ENCODE measurements at regions not wholly inside any gene's neighbourhood (a gene's known extent, or its start where the extent isn't known, plus 50 kb on each side); places are given as distances from the start of the nearest gene placed in this dataset.

DNA sequence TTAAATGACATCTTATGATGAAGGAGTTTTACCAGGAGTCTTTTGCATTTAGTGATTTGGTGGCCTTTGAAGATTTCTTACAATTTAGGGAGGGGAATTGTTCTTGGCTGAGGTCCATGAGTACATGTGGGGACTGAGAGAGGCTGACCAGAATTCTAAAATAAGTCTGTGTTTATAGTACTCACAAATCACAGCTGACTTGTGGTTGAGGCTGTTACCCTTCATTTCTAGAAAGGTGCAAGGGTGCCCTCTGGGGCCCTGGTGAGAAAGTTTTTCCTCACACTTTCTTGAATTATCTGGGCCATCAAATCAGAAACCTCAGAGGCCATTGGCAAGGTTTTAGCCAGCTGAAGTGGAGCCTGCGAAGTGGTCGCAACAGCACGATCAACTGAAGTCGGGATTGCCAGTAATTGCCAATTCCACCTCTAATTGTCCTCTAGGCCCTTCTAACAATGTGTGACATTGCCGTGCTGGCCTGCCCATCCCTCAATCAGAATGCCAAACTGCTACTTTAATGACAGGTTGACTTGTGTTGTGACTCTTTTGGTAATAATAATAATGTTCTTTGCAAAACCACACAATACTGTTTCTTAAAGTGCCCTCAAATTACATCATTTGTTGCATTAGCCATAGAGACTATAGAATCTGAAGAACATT is 221.6 kb downstream of the OGFRL1 start:
- Mint-ChIP-seq H3K27ac (peak overlapping the region; percentile 35 to 86 (median 62)), H3K36me3 (ENCODE audit: low read depth) (no peaks in the 10 kb centered on the region), H3K27me3 (ENCODE audit: low read depth) (no peaks in the 10 kb centered on the region), H3K4me1 (peaks cover 42% of the 10 kb centered on the region), H3K9me3 (no peaks in the 10 kb centered on the region), H3K4me3 (no peak overlapping the region)
- TF ChIP-seq, protein P1, sequence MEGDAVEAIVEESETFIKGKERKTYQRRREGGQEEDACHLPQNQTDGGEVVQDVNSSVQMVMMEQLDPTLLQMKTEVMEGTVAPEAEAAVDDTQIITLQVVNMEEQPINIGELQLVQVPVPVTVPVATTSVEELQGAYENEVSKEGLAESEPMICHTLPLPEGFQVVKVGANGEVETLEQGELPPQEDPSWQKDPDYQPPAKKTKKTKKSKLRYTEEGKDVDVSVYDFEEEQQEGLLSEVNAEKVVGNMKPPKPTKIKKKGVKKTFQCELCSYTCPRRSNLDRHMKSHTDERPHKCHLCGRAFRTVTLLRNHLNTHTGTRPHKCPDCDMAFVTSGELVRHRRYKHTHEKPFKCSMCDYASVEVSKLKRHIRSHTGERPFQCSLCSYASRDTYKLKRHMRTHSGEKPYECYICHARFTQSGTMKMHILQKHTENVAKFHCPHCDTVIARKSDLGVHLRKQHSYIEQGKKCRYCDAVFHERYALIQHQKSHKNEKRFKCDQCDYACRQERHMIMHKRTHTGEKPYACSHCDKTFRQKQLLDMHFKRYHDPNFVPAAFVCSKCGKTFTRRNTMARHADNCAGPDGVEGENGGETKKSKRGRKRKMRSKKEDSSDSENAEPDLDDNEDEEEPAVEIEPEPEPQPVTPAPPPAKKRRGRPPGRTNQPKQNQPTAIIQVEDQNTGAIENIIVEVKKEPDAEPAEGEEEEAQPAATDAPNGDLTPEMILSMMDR (IDR thresholded peaks at IDR 0.05; ENCODE audit: unreplicated experiment in 3 of 3), result peak; percentile 54 to 62 (median 60)

DNA sequence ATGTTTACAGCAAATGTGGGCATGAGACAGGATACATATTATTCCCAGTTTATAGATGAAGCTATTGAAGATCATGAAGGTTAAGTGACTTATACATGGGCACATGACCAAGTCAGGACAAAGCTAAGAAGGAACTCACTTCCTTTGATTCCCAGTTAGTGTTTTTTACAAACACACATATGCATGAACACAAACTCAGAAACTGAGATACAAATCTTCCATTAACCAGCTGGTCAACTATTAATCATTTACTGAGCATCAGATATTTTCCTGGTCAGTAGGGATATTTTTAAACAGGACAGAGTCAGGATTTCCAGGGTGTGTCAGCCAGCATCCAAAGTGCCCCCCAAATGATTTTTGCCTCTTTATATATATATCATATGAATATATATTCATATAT is 222.2 kb downstream of the OGFRL1 start:
- Mint-ChIP-seq H3K36me3 (ENCODE audit: low read depth) (no peaks in the 10 kb centered on the region), H3K27me3 (ENCODE audit: low read depth) (no peaks in the 10 kb centered on the region), H3K27ac (peak overlapping the region; percentile 35 to 86 (median 62)), H3K4me1 (peaks cover 42% of the 10 kb centered on the region), H3K9me3 (no peaks in the 10 kb centered on the region), H3K4me3 (no peak overlapping the region)
- TF ChIP-seq, protein P1 (IDR thresholded peaks at IDR 0.05; ENCODE audit: unreplicated experiment in 3 of 3), result no peak

DNA sequence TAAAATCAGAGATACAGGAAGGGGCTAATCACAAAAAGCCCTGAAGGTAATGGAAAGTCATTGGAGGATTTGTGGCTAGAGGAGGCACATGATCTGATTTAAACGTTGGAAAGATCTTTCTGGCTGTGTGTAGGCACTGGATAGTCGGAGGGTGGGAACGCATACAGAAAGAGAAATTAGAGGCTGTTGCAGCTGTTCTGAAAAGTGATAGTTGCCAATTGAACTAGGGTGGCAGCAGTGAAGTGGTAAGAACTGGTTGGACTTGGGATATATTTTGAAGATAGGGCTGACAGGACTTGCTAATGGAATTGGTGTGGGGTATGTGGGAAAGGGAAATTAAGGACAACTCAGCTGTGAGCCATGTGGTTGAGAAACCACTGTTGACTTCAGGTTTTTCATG is 223.6 kb downstream of the OGFRL1 start:
- H3K4me3 Mint-ChIP-seq, result peak overlapping the region in 1 of 3 experiments; percentile 32
- no peaks in the 10 kb centered on the region for H3K36me3 Mint-ChIP-seq (ENCODE audit: low read depth)
- no peaks in the 10 kb centered on the region for H3K27me3 Mint-ChIP-seq (ENCODE audit: low read depth)
- TF ChIP-seq, protein P1 (IDR thresholded peaks at IDR 0.05; ENCODE audit: unreplicated experiment in 3 of 3), result no peak
- H3K27ac Mint-ChIP-seq, result peak overlapping the region; percentile 16 to 79 (median 38)
- H3K4me1 Mint-ChIP-seq, result peaks cover 42% of the 10 kb centered on the region
- H3K9me3 Mint-ChIP-seq, result no peaks in the 10 kb centered on the region

DNA sequence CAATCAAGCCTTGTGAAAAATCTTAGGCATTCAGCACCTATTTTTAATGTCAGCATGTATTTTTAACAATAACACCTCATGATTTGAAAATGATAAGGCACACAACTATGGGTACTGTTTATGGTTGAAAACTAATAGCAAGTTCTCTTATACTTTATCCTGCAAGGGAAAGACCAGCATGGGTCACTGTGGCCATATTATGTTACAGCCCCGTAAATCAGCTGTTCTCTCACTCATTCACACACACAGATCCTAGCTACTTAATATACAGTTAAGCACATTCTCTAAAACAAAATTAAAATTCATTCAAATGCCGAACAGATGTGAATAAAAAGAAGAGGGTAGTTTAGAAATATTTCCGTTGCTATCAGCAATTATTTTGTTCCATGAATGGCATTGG is 224.4 kb downstream of the OGFRL1 start:
- Mint-ChIP-seq H3K36me3 (ENCODE audit: low read depth) (no peaks in the 10 kb centered on the region), H3K27me3 (ENCODE audit: low read depth) (no peaks in the 10 kb centered on the region), H3K9me3 (no peaks in the 10 kb centered on the region), H3K4me3 (no peak overlapping the region), H3K4me1 (peaks cover 42% of the 10 kb centered on the region), H3K27ac (peak overlapping the region; percentile 9 to 79 (median 16))
- TF ChIP-seq, protein P1 (IDR thresholded peaks at IDR 0.05; ENCODE audit: unreplicated experiment in 3 of 3), result no peak

DNA sequence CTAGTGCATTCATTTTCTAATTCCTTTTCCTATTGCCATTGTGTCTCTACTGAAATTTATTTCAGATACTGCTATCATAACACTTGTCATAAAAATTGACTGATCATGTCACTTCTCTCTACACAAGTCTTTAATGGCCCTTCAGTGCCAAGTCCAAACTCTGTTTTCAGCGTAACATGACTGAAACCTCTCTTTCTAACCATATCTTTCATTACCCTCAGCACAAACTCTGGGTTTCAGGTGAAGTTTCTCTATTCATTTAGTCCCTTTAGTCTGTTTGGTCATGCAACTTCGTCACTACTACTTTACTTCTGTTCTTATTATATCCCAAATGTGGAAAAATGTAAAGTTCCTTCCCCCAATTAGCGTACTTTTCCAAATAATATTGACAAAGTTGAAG is 234.9 kb downstream of the OGFRL1 start:
- peaks cover 2% of the 10 kb centered on the region for H3K9me3 Mint-ChIP-seq
- TF ChIP-seq, protein P1 (IDR thresholded peaks at IDR 0.05; ENCODE audit: unreplicated experiment in 3 of 3), result no peak
- H3K4me3 Mint-ChIP-seq, result no peak overlapping the region
- H3K36me3 Mint-ChIP-seq (ENCODE audit: low read depth), result no peaks in the 10 kb centered on the region
- H3K4me1 Mint-ChIP-seq, result peaks cover 5% of the 10 kb centered on the region
- H3K27ac Mint-ChIP-seq, result no peak overlapping the region
- H3K27me3 Mint-ChIP-seq (ENCODE audit: low read depth), result no peaks in the 10 kb centered on the region

DNA sequence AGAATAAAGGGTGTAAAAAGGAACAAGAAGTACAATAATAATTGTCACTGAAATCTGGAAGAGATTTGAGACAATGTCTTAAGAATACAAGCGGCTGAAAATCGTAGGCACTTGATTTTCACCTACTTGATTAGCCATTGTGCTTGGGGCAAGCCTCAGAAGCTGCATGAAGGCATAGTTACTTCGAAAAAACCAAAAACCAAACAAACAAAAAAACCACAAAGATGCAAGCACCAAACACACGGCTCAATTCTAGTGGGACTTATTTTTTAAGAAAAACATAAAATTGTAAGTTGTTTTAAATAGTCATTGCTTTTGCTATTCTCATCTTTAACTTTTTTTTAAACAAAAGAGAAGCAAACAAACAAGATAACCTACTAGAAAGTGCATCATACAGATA is 235.6 kb downstream of the OGFRL1 start:
- Mint-ChIP-seq H3K4me3 (no peak overlapping the region), H3K36me3 (ENCODE audit: low read depth) (no peaks in the 10 kb centered on the region), H3K27ac (no peak overlapping the region), H3K4me1 (peaks cover 5% of the 10 kb centered on the region), H3K27me3 (ENCODE audit: low read depth) (no peaks in the 10 kb centered on the region), H3K9me3 (peaks cover 2% of the 10 kb centered on the region)
- TF ChIP-seq, protein P1 (IDR thresholded peaks at IDR 0.05; ENCODE audit: unreplicated experiment in 3 of 3), result no peak
